ENCODE measurements at regions not wholly inside any gene's neighbourhood (a gene's known extent, or its start where the extent isn't known, plus 50 kb on each side); places are given as distances from the start of the nearest gene placed in this dataset.

DNA sequence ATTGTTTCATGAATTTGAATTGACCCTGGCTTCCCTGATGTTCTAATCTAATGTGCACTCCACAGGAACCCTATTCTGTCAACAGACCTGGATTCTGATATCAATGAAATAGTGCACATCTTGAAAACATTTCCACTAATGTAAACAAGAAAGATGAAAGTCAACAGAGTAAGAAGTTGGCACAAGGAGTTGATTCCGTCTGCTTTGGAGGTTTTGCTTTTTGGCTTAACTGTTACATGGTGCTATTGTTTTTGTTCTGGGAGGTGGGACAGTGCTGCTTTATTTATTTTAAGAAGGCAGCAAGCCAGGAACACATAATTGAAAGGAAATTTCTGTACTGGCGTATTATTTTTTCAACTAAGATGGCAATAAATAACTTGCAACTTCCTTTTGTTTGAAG lies 73.3 kb downstream of the LEPR start:
- Histone ChIP-seq H3K27me3 (ENCODE audit: insufficient read depth, low read depth) (no peaks in the 10 kb centered on the region), H3K9ac (no peak overlapping the region), H3K27ac (no peak overlapping the region), H3K4me2 (no peak overlapping the region), H3K4me1 (ENCODE audit: low read depth, poor library complexity, severe bottlenecking) (no peaks in the 10 kb centered on the region), H3K36me3 (ENCODE audit: insufficient read depth) (no peaks in the 10 kb centered on the region), H2AFZ (ENCODE audit: low read depth) (no peak overlapping the region), H4K20me1 (ENCODE audit: insufficient read depth) (no peaks in the 10 kb centered on the region), H3K79me2 (ENCODE audit: insufficient read depth, low read depth) (no peaks in the 10 kb centered on the region), H3K4me3 (IDR thresholded peaks at IDR 0.05; ENCODE audit: insufficient read depth, low read depth, low read length) (no peak overlapping the region)
- TF ChIP-seq, protein P1, sequence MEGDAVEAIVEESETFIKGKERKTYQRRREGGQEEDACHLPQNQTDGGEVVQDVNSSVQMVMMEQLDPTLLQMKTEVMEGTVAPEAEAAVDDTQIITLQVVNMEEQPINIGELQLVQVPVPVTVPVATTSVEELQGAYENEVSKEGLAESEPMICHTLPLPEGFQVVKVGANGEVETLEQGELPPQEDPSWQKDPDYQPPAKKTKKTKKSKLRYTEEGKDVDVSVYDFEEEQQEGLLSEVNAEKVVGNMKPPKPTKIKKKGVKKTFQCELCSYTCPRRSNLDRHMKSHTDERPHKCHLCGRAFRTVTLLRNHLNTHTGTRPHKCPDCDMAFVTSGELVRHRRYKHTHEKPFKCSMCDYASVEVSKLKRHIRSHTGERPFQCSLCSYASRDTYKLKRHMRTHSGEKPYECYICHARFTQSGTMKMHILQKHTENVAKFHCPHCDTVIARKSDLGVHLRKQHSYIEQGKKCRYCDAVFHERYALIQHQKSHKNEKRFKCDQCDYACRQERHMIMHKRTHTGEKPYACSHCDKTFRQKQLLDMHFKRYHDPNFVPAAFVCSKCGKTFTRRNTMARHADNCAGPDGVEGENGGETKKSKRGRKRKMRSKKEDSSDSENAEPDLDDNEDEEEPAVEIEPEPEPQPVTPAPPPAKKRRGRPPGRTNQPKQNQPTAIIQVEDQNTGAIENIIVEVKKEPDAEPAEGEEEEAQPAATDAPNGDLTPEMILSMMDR (conservative IDR thresholded peaks at IDR 0.05; ENCODE audit: low read depth, low read length), result no peak

DNA sequence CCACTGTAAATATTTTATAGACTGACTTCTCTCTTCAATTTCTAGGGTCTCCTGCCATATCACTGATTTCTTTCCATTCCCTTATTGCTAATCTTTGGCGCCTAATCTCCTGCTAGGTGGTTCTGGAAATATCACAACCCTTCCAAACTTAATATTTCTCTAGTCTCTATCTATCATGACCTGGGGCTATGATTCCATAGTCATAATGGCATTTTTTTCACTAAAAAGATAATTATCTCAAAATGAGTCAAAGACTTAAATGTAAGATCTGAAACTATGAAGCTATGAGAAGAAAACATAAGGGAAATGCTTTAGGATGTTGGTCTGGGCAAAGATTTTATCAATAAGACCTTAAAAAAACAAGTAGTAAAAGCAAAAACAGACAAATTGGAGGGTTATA lies 74.2 kb downstream of the LEPR start:
- H3K4me2 ChIP-seq, result no peak overlapping the region
- no peak overlapping the region for H3K9ac ChIP-seq
- H3K27ac ChIP-seq, result no peak overlapping the region
- H3K36me3 ChIP-seq (ENCODE audit: insufficient read depth), result no peaks in the 10 kb centered on the region
- H4K20me1 ChIP-seq (ENCODE audit: insufficient read depth), result no peaks in the 10 kb centered on the region
- no peaks in the 10 kb centered on the region for H3K27me3 ChIP-seq (ENCODE audit: insufficient read depth, low read depth)
- H3K4me3 ChIP-seq (IDR thresholded peaks at IDR 0.05; ENCODE audit: insufficient read depth, low read depth, low read length), result no peak overlapping the region
- H3K79me2 ChIP-seq (ENCODE audit: insufficient read depth, low read depth), result no peaks in the 10 kb centered on the region
- no peak overlapping the region for H2AFZ ChIP-seq (ENCODE audit: low read depth)
- TF ChIP-seq, protein P1 (conservative IDR thresholded peaks at IDR 0.05; ENCODE audit: low read depth, low read length), result no peak
- no peaks in the 10 kb centered on the region for H3K4me1 ChIP-seq (ENCODE audit: low read depth, poor library complexity, severe bottlenecking)

- H3K79me2 ChIP-seq (ENCODE audit: insufficient read depth, low read depth), result no peaks in the 10 kb centered on the region
- no peak overlapping the region for H3K4me2 ChIP-seq
- H3K27ac ChIP-seq, result no peak overlapping the region
- no peak overlapping the region for H3K9ac ChIP-seq
- H3K4me3 ChIP-seq (IDR thresholded peaks at IDR 0.05; ENCODE audit: insufficient read depth, low read depth, low read length), result no peak overlapping the region
- no peaks in the 10 kb centered on the region for H3K27me3 ChIP-seq (ENCODE audit: insufficient read depth, low read depth)
- H4K20me1 ChIP-seq (ENCODE audit: insufficient read depth), result no peaks in the 10 kb centered on the region
- no peaks in the 10 kb centered on the region for H3K36me3 ChIP-seq (ENCODE audit: insufficient read depth)
- H2AFZ ChIP-seq (ENCODE audit: low read depth), result no peak overlapping the region
- TF ChIP-seq, protein P1 (conservative IDR thresholded peaks at IDR 0.05; ENCODE audit: low read depth, low read length), result no peak
- no peaks in the 10 kb centered on the region for H3K4me1 ChIP-seq (ENCODE audit: low read depth, poor library complexity, severe bottlenecking)
Observed at GRCh38 chr1:65495137-65495536, 74.7 kb downstream of the LEPR start.

GRCh38 chr1:65497256-65497830 lies 76.9 kb downstream of the LEPR start:
- TF ChIP-seq, protein P1 (conservative IDR thresholded peaks at IDR 0.05; ENCODE audit: low read depth, low read length), result no peak
- Histone ChIP-seq H3K36me3 (ENCODE audit: insufficient read depth) (no peaks in the 10 kb centered on the region), H3K4me1 (ENCODE audit: low read depth, poor library complexity, severe bottlenecking) (no peaks in the 10 kb centered on the region), H3K4me3 (IDR thresholded peaks at IDR 0.05; ENCODE audit: insufficient read depth, low read depth, low read length) (no peak overlapping the region), H2AFZ (ENCODE audit: low read depth) (no peak overlapping the region), H3K27me3 (ENCODE audit: insufficient read depth, low read depth) (no peaks in the 10 kb centered on the region), H4K20me1 (ENCODE audit: insufficient read depth) (no peaks in the 10 kb centered on the region), H3K79me2 (ENCODE audit: insufficient read depth, low read depth) (no peaks in the 10 kb centered on the region), H3K4me2 (no peak overlapping the region), H3K27ac (no peak overlapping the region), H3K9ac (no peak overlapping the region)
